Natural killer cell treated with Interleukin-12 subunit alpha and Interleukin-12 subunit beta and Interleukin-15 and Interleukin-18, amount 100 ng/mL, for 72 hours (primary cell): ENCODE measurements at regions not wholly inside any gene's neighbourhood (a gene's known extent, or its start where the extent isn't known, plus 50 kb on each side); places are given as distances from the start of the nearest gene placed in this dataset.

Experiments used
- ATAC-seq, 2 donors: fragments of 150-1000 bp; cut with Tn5 transposase in 1 of 2; sonication (Bioruptor Pico), chemical (Tn5 transposase) in 1 of 2; 2 replicates each; pipeline ENCODE4 v1.10.0; 2021
- DNase-seq: peaks from one replicate; pipeline ENCODE4 v3.0.0; 2022; ENCODE audit warnings: low spot score
- H3K27ac Mint-ChIP-seq, 2 donors: 1 replicate in 1 of 2; 2 replicates in 1 of 2; pipeline ENCODE4 v1.8.0; 2022; ENCODE audit warnings: mixed read lengths in 2 of 2, mild to moderate bottlenecking in 1 of 2, moderate library complexity in 1 of 2
- H3K27me3 Mint-ChIP-seq, 2 donors: 1 replicate in 1 of 2; 2 replicates in 1 of 2; pipeline ENCODE4 v1.8.0; 2022; ENCODE audit warnings: mixed read lengths in 2 of 2
- H3K36me3 Mint-ChIP-seq: one replicate; pipeline ENCODE4 v1.8.0; 2022; ENCODE audit warnings: mixed read lengths
- H3K4me1 Mint-ChIP-seq, 2 donors: 1 replicate in 1 of 2; 2 replicates in 1 of 2; pipeline ENCODE4 v1.8.0; 2022; ENCODE audit warnings: low read depth in 2 of 2, mixed read lengths in 2 of 2, mild to moderate bottlenecking in 1 of 2
- H3K4me3 Mint-ChIP-seq: one replicate; pipeline ENCODE4 v1.8.0; 2022; ENCODE audit warnings: mixed read lengths
- H3K9me3 Mint-ChIP-seq: 2 replicates; pipeline ENCODE4 v1.8.0; 2022; ENCODE audit warnings: mixed read lengths

DNA sequence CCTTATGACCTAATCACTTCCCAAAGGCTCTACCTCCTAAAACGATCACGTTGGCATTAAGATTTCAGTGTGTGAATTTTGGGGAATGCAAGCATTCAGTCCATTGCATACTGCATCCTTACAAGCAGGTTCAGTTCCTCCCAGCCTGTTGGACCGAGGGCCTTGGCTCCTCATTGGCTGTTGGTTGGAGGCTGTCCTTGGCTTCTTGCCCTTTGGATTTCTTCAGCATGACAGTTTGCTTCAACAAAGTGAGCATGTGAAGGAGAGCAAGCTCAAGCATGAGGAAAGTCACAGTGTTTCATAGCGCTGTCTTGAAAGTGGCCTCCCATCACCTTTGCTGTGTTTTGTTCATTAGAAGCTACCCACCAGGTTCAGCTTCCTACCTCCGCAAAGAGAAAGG lies 109.5 kb downstream of the GADD45G start:
- Mint-ChIP-seq H3K4me1 (peaks cover 53 to 58% of the 10 kb centered on the region in 2 donors), H3K9me3 (peaks cover 2% of the 10 kb centered on the region), H3K36me3 (peaks cover 22% of the 10 kb centered on the region), H3K27me3 (no peaks in the 10 kb centered on the region), H3K4me3 (no peak overlapping the region), H3K27ac (peak overlapping the region; percentile 57 to 79)
- ATAC-seq, result no peak
- DNase-seq, result no peak

DNA sequence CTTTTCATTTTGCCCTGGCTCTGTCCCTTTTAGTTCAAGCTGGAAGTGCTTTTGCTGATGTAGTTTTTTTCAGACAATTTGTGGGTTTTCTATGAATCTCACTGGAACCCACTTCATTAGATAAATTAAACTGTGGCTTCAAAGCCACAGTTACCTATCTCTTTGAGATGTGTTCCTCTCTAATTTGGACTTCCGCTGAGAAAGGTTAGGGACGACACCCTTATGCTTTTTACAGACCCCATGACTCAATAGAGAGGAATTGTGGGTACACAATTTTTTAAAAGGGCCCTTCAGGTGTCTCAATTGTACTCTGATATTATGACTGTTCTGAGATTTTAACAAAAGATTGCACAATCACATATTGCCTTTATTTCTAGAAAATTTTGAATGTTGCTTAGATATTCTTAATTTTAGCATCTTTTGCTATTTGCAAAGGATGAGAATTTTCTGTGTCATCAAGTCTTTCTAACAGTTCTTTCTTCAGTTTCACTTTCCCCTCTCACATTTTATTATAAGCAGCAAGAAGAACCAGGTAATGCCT lies 110.6 kb downstream of the GADD45G start:
- no peaks in the 10 kb centered on the region for H3K27me3 Mint-ChIP-seq
- H3K36me3 Mint-ChIP-seq, result peaks cover 18% of the 10 kb centered on the region
- DNase-seq, result no peak
- peaks cover 49 to 51% of the 10 kb centered on the region in 2 donors for H3K4me1 Mint-ChIP-seq
- peak; percentile 43 to 58 for ATAC-seq
- peak overlapping the region; percentile 52 for H3K4me3 Mint-ChIP-seq
- peak overlapping the region; percentile 57 to 79 for H3K27ac Mint-ChIP-seq
- peaks cover 2% of the 10 kb centered on the region for H3K9me3 Mint-ChIP-seq

DNA sequence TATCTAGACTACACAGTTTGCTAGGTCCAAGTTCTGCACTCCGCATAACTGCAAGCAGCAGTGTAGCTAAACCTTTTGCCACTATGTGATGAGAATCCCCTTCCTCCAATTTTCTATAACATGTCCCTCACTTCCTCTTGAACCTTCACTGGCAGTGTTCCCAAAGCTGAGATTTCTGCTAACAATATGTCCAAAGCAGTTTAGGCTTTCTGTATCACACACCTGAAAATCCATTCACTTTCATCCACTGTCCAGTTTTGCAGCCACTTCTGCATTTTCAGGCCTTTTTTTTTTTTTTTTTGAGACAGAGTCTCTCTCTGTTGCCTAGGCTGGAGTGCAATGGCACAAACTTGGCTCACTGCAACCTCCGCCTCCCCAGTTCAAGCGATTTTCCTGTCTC lies 111.1 kb downstream of the GADD45G start:
- DNase-seq, result no peak
- peaks cover 18% of the 10 kb centered on the region for H3K36me3 Mint-ChIP-seq
- H3K27ac Mint-ChIP-seq, result peak overlapping the region; percentile 57 to 79

DNA sequence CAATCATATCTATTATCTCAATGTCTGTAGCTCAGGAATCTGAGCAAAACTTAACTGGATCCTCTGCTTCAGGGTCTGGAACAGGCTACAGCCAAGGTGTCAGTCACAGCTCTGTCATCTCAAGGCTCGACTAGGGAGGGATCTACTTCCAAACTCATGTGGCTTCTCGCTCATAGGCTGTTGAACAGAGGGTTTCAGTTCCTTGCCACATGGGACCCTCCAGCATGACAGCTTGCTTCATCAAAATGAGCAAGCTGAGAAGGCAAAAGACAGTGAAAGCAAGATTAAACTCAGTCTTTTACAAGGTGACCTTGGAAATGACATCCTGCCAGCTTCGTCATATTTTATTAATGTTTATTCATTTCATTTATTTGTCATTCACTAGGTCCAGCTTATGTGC lies 111.7 kb downstream of the GADD45G start:
- no peak overlapping the region for H3K27ac Mint-ChIP-seq
- peaks cover 2% of the 10 kb centered on the region for H3K9me3 Mint-ChIP-seq
- H3K36me3 Mint-ChIP-seq, result peaks cover 18% of the 10 kb centered on the region
- ATAC-seq, result no peak
- H3K4me3 Mint-ChIP-seq, result no peak overlapping the region
- DNase-seq, result no peak
- H3K4me1 Mint-ChIP-seq, result peaks cover 39 to 42% of the 10 kb centered on the region in 2 donors
- no peaks in the 10 kb centered on the region for H3K27me3 Mint-ChIP-seq

More for the DNA sequence above, 111.1 kb downstream of the GADD45G start:
- Mint-ChIP-seq H3K4me1 (peaks cover 46 to 47% of the 10 kb centered on the region in 2 donors), H3K27me3 (no peaks in the 10 kb centered on the region), H3K4me3 (peak overlapping the region; percentile 32), H3K9me3 (peaks cover 2% of the 10 kb centered on the region)
- no peak for ATAC-seq

DNA sequence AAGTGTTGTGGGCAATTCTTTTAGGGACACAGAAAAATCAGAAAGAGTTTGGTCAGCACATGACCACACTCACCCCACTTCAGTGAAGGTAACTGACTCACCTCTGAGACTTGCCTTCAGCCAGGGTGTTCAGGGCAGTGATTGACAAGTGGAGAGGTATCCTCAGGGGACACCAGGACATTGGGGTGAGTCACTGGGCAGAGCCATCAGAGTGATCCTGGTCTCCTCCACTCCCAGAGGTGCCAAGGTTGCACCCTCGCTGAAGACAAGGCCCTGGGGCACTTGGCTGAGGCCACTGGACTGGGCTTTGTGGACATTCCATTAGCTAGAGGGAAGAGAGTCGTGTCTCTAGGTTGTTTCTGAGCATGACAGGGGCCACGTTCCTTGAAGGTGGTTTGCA lies 113.4 kb downstream of the GADD45G start:
- Mint-ChIP-seq H3K27ac (no peak overlapping the region), H3K36me3 (peaks cover 12% of the 10 kb centered on the region), H3K4me3 (no peak overlapping the region), H3K9me3 (peaks cover 2% of the 10 kb centered on the region), H3K27me3 (no peaks in the 10 kb centered on the region), H3K4me1 (peaks cover 33 to 41% of the 10 kb centered on the region in 2 donors)
- ATAC-seq (no peak), DNase-seq (no peak)

DNA sequence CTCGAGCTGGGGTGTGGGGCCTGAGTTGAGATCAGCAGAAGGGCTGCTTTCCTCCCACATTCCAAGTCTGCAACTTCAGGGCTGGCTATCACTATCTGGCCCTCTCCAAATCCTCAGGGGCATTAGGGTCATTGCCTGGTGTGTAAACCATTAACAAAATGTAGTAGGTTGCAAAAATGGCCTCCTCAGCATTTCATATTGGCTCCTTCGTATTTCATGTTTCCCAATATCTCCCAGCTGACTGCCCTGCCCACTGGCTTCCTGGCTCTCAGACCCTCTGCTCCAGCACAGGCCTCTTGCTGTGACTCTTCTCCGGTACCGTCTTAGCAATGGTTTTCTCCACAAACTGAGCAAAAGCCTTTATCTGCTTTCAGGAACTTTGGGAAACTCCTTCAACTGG lies 113.8 kb downstream of the GADD45G start:
- DNase-seq (no peak), ATAC-seq (no peak)
- Mint-ChIP-seq H3K27me3 (no peaks in the 10 kb centered on the region), H3K9me3 (peaks cover 2% of the 10 kb centered on the region), H3K4me3 (no peak overlapping the region), H3K36me3 (peaks cover 12% of the 10 kb centered on the region), H3K4me1 (peaks cover 33 to 41% of the 10 kb centered on the region in 2 donors), H3K27ac (peak overlapping the region; percentile 2 to 37)

DNA sequence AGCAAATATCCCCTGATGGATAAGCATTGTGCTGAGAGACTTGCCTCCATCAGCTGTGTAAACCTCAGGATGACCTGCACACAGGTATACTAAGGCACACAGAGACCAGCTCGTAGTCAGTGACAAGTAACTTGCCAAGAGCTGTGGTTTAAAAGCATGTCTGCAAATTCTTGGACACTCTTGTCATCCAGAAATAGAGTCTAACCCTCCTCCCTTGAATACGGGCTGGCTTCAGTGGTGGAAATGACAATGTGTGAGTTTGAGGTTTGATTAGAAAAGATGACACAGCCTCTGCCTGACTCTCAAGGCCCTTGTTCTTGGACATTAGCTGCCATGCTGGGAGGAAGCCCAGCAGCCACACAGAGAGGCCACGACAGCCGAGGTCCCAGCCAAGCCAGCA lies 114.4 kb downstream of the GADD45G start:
- Mint-ChIP-seq H3K4me3 (no peak overlapping the region), H3K4me1 (peaks cover 32 to 38% of the 10 kb centered on the region in 2 donors), H3K9me3 (peaks cover 2% of the 10 kb centered on the region), H3K36me3 (peaks cover 12% of the 10 kb centered on the region), H3K27ac (peak overlapping the region; percentile 2 to 37), H3K27me3 (no peaks in the 10 kb centered on the region)
- ATAC-seq, result no peak
- DNase-seq, result no peak

DNA sequence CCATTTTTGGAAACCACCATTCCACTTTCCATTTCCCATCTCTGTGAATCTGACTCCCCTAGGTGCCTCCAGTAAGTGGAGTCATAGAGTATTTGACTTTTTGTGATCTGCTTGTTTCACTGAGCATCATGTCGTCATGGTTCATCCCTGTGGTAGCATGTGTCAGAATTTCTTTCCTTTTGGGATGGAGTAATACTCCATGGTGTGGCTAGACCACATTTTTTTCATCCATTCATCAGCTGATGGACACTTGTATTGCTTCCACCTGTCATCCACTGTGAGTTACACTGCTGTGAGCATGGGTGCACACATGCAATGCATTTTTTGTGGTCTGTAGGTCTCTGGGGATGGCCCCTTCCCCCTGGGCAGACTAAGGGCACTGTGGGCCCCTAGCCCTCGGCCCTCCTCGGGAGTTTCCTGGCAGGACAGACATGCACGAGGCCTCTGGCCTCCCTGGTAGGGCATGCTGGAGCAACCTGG lies 115.9 kb downstream of the GADD45G start:
- H3K27me3 Mint-ChIP-seq, result peaks cover 0 to 2% of the 10 kb centered on the region in 2 donors
- H3K27ac Mint-ChIP-seq, result peak overlapping the region in 1 of 2 donors; percentile 18
- ATAC-seq (no peak), DNase-seq (no peak)
- no peak overlapping the region for H3K4me3 Mint-ChIP-seq
- H3K36me3 Mint-ChIP-seq, result peaks cover 12% of the 10 kb centered on the region
- H3K9me3 Mint-ChIP-seq, result peaks cover 2% of the 10 kb centered on the region
- H3K4me1 Mint-ChIP-seq, result peaks cover 16 to 38% of the 10 kb centered on the region in 2 donors

DNA sequence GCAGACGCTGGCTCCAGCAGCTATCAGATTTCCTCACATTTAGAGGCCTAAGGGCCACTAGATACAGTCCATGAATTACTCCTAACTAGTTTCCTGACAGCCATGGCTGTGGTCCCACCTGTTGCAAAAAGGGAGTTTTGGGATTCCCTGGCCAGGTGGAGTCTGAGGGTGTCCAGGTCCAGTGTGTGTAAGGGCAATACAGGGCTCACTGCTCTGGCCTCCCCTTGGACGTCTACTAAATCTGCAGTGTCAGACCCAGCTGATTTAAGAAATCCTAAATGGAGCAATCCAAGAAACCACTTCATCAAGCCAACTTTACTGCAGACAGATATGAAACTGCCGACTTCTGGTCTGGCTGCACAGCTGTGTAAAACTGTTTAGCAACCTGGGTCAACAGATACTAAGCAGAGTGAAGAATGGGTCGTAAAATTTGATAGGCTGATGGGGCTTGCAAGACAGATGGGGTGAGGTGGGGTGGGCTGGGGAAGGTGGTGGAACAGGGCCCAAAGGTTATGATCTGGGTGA lies 116.4 kb downstream of the GADD45G start:
- peaks cover 13 to 36% of the 10 kb centered on the region in 2 donors for H3K4me1 Mint-ChIP-seq

DNA sequence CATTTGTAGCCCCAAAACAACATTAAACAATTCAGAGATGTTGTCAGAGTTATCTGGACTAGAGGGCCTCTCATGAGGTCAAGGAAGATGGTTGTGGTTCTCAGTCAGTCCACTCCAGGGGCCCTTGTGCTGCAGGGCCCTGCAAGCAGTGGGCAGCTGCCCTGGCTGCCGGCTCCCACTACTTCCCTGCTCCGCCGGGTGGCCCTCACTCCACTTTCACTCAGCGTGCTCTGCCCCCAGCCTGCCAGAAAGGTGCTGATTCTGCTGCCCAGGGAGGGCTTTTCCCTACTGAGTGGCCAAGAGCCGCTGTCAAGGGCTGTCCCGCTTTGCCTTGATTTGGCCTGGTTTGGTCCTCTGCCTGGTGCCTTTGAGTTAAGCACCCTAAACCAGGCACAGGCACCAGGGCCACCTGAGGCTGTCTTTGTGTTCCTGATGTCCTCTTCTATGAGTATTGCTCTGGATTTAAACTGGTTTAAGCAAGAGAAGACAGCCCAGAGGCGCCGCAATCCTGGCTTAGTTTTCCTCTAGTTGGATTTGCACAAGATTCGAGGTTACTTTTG lies 117.2 kb downstream of the GADD45G start:
- DNase-seq (no peak), ATAC-seq (no peak)
- peaks cover 8% of the 10 kb centered on the region for H3K36me3 Mint-ChIP-seq
- peaks cover 9 to 35% of the 10 kb centered on the region in 2 donors for H3K4me1 Mint-ChIP-seq
- H3K27ac Mint-ChIP-seq, result peak overlapping the region in 1 of 2 donors; percentile 30
- peaks cover 0 to 2% of the 10 kb centered on the region in 2 donors for H3K27me3 Mint-ChIP-seq
- no peak overlapping the region for H3K4me3 Mint-ChIP-seq
- no peaks in the 10 kb centered on the region for H3K9me3 Mint-ChIP-seq

More for the DNA sequence above, 116.4 kb downstream of the GADD45G start:
- peaks cover 12% of the 10 kb centered on the region for H3K36me3 Mint-ChIP-seq
- H3K9me3 Mint-ChIP-seq, result peaks cover 2% of the 10 kb centered on the region
- no peak overlapping the region for H3K4me3 Mint-ChIP-seq
- ATAC-seq (no peak), DNase-seq (no peak)
- peak overlapping the region in 1 of 2 donors; percentile 30 for H3K27ac Mint-ChIP-seq
- H3K27me3 Mint-ChIP-seq, result peaks cover 0 to 2% of the 10 kb centered on the region in 2 donors

DNA sequence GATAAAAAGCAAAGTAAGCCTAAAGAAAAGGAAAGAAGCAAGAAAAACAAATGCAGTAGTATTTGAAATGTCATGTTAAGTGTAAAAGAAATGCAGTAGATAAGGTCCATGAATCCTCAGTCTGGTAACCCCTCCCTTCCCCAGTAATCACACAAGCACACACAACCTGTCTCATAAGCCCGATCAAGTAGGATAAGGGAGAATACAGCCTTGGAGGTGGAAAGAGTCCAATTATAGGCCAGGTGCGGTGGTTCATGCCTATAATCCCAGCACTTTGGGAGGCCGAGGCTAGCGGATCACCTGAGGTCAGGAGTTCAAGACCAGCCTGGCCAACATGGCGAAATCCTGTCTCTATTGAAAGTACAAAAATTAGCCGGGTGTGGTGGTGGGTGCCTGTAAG lies 117.9 kb downstream of the GADD45G start:
- no peak for ATAC-seq
- Mint-ChIP-seq H3K27me3 (peaks cover 0 to 2% of the 10 kb centered on the region in 2 donors), H3K4me3 (no peak overlapping the region), H3K9me3 (no peaks in the 10 kb centered on the region), H3K4me1 (peaks cover 5 to 35% of the 10 kb centered on the region in 2 donors), H3K27ac (peak overlapping the region in 1 of 2 donors; percentile 30), H3K36me3 (peaks cover 6% of the 10 kb centered on the region)
- no peak for DNase-seq

DNA sequence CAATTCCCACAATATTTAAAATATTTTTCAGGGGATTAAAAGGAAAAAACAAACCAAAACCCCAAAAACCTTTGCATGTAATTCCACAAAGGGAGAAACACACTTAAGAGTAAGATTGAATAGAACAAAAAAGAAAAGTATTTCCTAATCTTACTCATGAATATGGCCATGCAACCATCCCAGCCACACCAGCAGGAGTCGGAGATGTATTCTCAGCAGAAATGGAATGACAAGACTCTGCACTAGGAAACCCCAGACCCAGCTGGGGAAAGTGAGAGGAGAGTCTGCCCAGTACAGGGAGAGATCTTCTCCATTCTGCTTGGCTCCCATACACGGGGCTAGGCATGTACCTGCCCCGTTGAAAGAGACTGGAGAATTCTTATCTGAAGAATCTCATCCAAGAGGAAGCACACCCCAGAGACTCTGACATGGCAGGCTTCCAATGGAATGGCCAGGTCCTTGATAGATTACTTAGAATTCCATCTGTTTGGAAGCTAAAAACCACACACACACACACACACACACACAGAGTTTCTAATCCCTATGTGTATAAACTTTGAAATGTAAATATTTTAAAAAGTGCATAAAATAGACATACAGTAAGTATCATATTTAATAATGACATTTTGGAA lies 118.8 kb downstream of the GADD45G start:
- H3K27me3 Mint-ChIP-seq, result peaks cover 0 to 2% of the 10 kb centered on the region in 2 donors
- no peak for DNase-seq
- H3K27ac Mint-ChIP-seq, result no peak overlapping the region
- peaks cover 5 to 35% of the 10 kb centered on the region in 2 donors for H3K4me1 Mint-ChIP-seq
- no peak overlapping the region for H3K4me3 Mint-ChIP-seq
- peaks cover 6% of the 10 kb centered on the region for H3K36me3 Mint-ChIP-seq
- H3K9me3 Mint-ChIP-seq, result no peaks in the 10 kb centered on the region
- ATAC-seq, result no peak

DNA sequence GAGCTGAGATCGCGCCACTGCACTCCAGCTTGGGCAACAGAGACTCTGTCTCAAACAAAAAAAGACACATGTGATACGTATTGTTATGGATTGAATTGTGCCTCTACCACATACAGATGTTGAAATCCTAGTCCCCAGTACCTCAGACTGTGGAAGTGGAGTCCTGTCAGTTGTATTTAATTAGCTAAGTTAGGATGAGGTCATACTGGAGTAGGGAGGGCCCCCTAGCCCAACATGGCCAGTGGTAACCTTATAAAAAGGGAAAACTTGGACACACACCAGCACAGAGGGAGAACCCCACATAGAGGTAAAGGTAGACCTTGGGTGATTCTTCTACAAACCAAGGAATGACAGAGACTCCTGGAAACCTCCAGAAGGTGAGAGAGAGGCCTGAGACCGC lies 119.8 kb downstream of the GADD45G start:
- DNase-seq (no peak), ATAC-seq (peak in 1 of 2 donors; percentile 30)
- H3K4me3 Mint-ChIP-seq, result no peak overlapping the region
- peak overlapping the region in 1 of 2 donors; percentile 69 for H3K27ac Mint-ChIP-seq
- no peaks in the 10 kb centered on the region for H3K9me3 Mint-ChIP-seq
- H3K27me3 Mint-ChIP-seq, result peaks cover 0 to 2% of the 10 kb centered on the region in 2 donors
- H3K36me3 Mint-ChIP-seq, result no peaks in the 10 kb centered on the region
- H3K4me1 Mint-ChIP-seq, result peaks cover 0 to 31% of the 10 kb centered on the region in 2 donors

DNA sequence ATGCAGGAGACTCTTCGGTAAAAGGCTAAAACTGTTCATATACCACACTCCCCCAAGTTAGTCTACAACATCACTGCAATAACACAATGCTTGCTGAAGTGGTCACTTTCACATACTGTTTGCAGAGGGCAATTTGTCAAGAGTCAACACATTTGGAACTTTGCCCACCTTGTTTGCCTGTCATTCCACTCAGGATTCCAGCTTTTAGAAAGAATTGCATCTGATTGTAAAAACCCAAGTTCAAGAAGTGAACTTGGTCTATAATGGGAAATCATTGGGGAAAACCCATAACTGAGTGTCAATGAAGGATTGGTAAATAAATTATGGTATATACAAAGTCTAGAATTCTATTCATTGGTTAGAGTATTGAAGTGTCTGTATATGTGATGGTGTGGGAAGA lies 120.5 kb downstream of the GADD45G start:
- ATAC-seq (peak in 1 of 2 donors; percentile 54), DNase-seq (no peak)
- H3K9me3 Mint-ChIP-seq, result no peaks in the 10 kb centered on the region
- H3K36me3 Mint-ChIP-seq, result no peaks in the 10 kb centered on the region
- peaks cover 0 to 25% of the 10 kb centered on the region in 2 donors for H3K4me1 Mint-ChIP-seq
- H3K27ac Mint-ChIP-seq, result peak overlapping the region in 1 of 2 donors; percentile 69
- H3K27me3 Mint-ChIP-seq, result peaks cover 0 to 2% of the 10 kb centered on the region in 2 donors
- no peak overlapping the region for H3K4me3 Mint-ChIP-seq
